ENCODE measurements at regions not wholly inside any gene's neighbourhood (a gene's known extent, or its start where the extent isn't known, plus 50 kb on each side); places are given as distances from the start of the nearest gene placed in this dataset.

DNA sequence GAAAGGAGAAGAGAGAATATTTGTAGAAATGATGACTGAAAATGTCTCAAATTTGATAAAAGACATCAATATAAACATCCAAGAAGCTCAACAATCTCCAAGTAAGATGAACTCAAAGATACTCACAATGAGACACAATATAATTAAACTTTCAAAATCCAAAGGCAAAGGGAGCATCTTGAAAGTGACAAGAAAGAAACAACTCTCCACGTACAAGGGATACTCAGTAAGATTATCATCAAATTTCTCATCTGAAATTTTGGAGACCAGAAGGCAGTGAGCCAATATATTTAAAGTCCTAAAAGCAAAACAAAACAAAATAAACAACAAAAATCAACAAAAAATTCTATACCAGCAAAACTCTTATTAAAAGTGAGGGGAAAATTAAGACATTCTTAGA, 428.7 kb downstream of the NFIB start:
- no peak overlapping the region for H3K27ac ChIP-seq (ENCODE audit: low read depth, low read length, poor library complexity, severe bottlenecking)
- DNase-seq (ENCODE audit: low spot score), result no peak
- H3K4me1 ChIP-seq (ENCODE audit: insufficient read depth, low read length, poor library complexity, severe bottlenecking), result no peaks in the 10 kb centered on the region
- intact Hi-C loops (cut with micrococcal nuclease; ENCODE audit: unreplicated experiment), result no loop called here
- no peak overlapping the region for H3K4me3 ChIP-seq (ENCODE audit: low read depth, low read length, poor library complexity, severe bottlenecking)
- POLR2A ChIA-PET (ENCODE audit: low non-redundant PET), result no interaction called here
- H3K27me3 ChIP-seq (replicated peaks; ENCODE audit: insufficient read depth, low read depth, low read length, poor library complexity), result no peaks in the 10 kb centered on the region
- BruUV-seq (replicated peaks), result no TSS peak
- no peaks in the 10 kb centered on the region for H3K36me3 ChIP-seq (ENCODE audit: insufficient read depth, low read length, poor library complexity, severe bottlenecking)
- TF ChIP-seq EZH2 (IDR thresholded peaks at IDR 0.05; ENCODE audit: borderline replicate concordance, low read depth, low read length, poor library complexity, severe bottlenecking), result no peak
- H3K9me3 ChIP-seq (ENCODE audit: low read depth, low read length, poor library complexity, severe bottlenecking), result no peaks in the 10 kb centered on the region
- CTCF ChIA-PET, result no interaction called here

DNA sequence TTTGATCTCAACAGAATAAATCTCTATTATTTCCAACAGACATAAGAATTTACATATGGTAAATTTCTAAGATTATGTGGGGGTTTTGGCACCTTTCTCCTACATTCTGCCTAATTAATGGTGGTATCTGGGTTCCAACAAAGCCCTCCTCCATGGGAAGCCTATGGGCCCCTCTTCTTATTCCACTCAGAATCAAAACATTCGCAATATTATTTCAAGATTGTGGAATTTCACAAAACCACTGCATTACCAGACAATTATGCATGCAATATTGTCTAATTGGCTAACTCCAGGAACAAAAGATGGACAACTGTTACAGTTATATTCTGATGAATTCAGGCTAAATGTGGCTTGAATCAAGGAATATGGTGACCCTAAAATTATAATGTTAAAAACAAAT, 434.0 kb downstream of the NFIB start:
- intact Hi-C loops (cut with micrococcal nuclease; ENCODE audit: unreplicated experiment), result no loop called here
- Histone ChIP-seq H3K27me3 (replicated peaks; ENCODE audit: insufficient read depth, low read depth, low read length, poor library complexity) (no peaks in the 10 kb centered on the region), H3K36me3 (ENCODE audit: insufficient read depth, low read length, poor library complexity, severe bottlenecking) (no peaks in the 10 kb centered on the region), H3K4me3 (ENCODE audit: low read depth, low read length, poor library complexity, severe bottlenecking) (no peak overlapping the region), H3K9me3 (ENCODE audit: low read depth, low read length, poor library complexity, severe bottlenecking) (no peaks in the 10 kb centered on the region), H3K4me1 (ENCODE audit: insufficient read depth, low read length, poor library complexity, severe bottlenecking) (no peaks in the 10 kb centered on the region), H3K27ac (ENCODE audit: low read depth, low read length, poor library complexity, severe bottlenecking) (no peak overlapping the region)
- POLR2A ChIA-PET (ENCODE audit: low non-redundant PET), result no interaction called here
- CTCF ChIA-PET, result no interaction called here
- no TSS peak for BruUV-seq (replicated peaks)
- DNase-seq (ENCODE audit: low spot score), result no peak
- no peak for TF ChIP-seq EZH2 (IDR thresholded peaks at IDR 0.05; ENCODE audit: borderline replicate concordance, low read depth, low read length, poor library complexity, severe bottlenecking)
- TF ChIP-seq, protein P1, sequence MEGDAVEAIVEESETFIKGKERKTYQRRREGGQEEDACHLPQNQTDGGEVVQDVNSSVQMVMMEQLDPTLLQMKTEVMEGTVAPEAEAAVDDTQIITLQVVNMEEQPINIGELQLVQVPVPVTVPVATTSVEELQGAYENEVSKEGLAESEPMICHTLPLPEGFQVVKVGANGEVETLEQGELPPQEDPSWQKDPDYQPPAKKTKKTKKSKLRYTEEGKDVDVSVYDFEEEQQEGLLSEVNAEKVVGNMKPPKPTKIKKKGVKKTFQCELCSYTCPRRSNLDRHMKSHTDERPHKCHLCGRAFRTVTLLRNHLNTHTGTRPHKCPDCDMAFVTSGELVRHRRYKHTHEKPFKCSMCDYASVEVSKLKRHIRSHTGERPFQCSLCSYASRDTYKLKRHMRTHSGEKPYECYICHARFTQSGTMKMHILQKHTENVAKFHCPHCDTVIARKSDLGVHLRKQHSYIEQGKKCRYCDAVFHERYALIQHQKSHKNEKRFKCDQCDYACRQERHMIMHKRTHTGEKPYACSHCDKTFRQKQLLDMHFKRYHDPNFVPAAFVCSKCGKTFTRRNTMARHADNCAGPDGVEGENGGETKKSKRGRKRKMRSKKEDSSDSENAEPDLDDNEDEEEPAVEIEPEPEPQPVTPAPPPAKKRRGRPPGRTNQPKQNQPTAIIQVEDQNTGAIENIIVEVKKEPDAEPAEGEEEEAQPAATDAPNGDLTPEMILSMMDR (conservative IDR thresholded peaks at IDR 0.05; ENCODE audit: low read depth, low read length), result no peak

DNA sequence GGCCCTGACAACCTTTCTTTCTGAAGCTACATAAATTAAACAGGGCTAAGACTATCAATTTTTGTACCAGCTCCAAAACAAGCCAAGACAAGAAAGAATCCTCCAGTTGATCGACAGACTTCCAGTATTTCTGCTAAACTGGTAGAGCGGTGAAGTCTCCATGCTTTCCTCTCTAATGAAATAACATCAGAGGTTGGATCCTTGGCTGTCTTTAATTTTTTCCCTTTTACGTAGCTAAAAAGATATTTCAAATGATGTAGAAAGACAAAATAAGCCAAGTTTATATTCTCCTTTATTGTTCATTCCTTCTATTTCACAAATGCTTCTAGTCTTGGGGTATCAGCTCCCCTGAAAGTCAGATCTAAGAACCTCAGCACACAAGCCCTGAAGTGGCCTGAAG, 434.9 kb downstream of the NFIB start:
- TF ChIP-seq, protein P1 (conservative IDR thresholded peaks at IDR 0.05; ENCODE audit: low read depth, low read length), result no peak
- TF ChIP-seq EZH2 (IDR thresholded peaks at IDR 0.05; ENCODE audit: borderline replicate concordance, low read depth, low read length, poor library complexity, severe bottlenecking), result no peak
- no peak overlapping the region for H3K4me3 ChIP-seq (ENCODE audit: low read depth, low read length, poor library complexity, severe bottlenecking)
- CTCF ChIA-PET, result no interaction called here
- no peaks in the 10 kb centered on the region for H3K27me3 ChIP-seq (replicated peaks; ENCODE audit: insufficient read depth, low read depth, low read length, poor library complexity)
- intact Hi-C loops (cut with micrococcal nuclease; ENCODE audit: unreplicated experiment), result no loop called here
- H3K36me3 ChIP-seq (ENCODE audit: insufficient read depth, low read length, poor library complexity, severe bottlenecking), result no peaks in the 10 kb centered on the region
- POLR2A ChIA-PET (ENCODE audit: low non-redundant PET), result no interaction called here
- no peak overlapping the region for H3K27ac ChIP-seq (ENCODE audit: low read depth, low read length, poor library complexity, severe bottlenecking)
- DNase-seq (ENCODE audit: low spot score), result no peak
- H3K4me1 ChIP-seq (ENCODE audit: insufficient read depth, low read length, poor library complexity, severe bottlenecking), result no peaks in the 10 kb centered on the region
- no peaks in the 10 kb centered on the region for H3K9me3 ChIP-seq (ENCODE audit: low read depth, low read length, poor library complexity, severe bottlenecking)
- BruUV-seq (replicated peaks), result no TSS peak

DNA sequence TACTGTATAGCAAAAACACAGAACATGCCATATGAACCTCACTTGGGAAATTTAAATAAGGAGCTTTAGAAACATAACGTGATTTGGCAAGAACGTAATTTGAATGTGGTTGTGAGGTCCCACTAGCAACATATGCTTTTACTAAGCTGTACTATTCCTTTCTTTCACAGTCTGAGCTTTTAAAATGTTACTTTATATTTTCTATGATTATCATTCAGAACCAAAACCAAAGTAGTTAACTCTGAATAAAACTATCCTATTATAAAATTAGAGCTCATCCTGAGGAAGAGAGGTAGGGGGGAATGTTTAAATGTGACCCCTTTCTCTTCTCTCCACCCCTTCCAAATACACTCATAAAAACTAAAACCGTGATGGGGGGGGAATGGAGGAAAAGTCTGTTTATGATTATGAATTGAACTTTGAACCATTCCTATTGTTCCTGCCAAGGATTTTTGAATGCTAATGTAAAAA, 435.7 kb downstream of the NFIB start:
- no peak overlapping the region for H3K27ac ChIP-seq (ENCODE audit: low read depth, low read length, poor library complexity, severe bottlenecking)
- DNase-seq (ENCODE audit: low spot score), result no peak
- TF ChIP-seq, protein P1 (conservative IDR thresholded peaks at IDR 0.05; ENCODE audit: low read depth, low read length), result no peak
- no peak for TF ChIP-seq EZH2 (IDR thresholded peaks at IDR 0.05; ENCODE audit: borderline replicate concordance, low read depth, low read length, poor library complexity, severe bottlenecking)
- ChIA-PET POLR2A (ENCODE audit: low non-redundant PET) (no interaction called here), CTCF (no interaction called here)
- H3K27me3 ChIP-seq (replicated peaks; ENCODE audit: insufficient read depth, low read depth, low read length, poor library complexity), result no peaks in the 10 kb centered on the region
- BruUV-seq (replicated peaks), result no TSS peak
- no peak overlapping the region for H3K4me3 ChIP-seq (ENCODE audit: low read depth, low read length, poor library complexity, severe bottlenecking)
- H3K4me1 ChIP-seq (ENCODE audit: insufficient read depth, low read length, poor library complexity, severe bottlenecking), result no peaks in the 10 kb centered on the region
- intact Hi-C loops (cut with micrococcal nuclease; ENCODE audit: unreplicated experiment), result no loop called here
- no peaks in the 10 kb centered on the region for H3K9me3 ChIP-seq (ENCODE audit: low read depth, low read length, poor library complexity, severe bottlenecking)
- H3K36me3 ChIP-seq (ENCODE audit: insufficient read depth, low read length, poor library complexity, severe bottlenecking), result no peaks in the 10 kb centered on the region

All from A673 (cell line).